ENCODE measurements at regions not wholly inside any gene's neighbourhood (a gene's known extent, or its start where the extent isn't known, plus 50 kb on each side); places are given as distances from the start of the nearest gene placed in this dataset.

DNA sequence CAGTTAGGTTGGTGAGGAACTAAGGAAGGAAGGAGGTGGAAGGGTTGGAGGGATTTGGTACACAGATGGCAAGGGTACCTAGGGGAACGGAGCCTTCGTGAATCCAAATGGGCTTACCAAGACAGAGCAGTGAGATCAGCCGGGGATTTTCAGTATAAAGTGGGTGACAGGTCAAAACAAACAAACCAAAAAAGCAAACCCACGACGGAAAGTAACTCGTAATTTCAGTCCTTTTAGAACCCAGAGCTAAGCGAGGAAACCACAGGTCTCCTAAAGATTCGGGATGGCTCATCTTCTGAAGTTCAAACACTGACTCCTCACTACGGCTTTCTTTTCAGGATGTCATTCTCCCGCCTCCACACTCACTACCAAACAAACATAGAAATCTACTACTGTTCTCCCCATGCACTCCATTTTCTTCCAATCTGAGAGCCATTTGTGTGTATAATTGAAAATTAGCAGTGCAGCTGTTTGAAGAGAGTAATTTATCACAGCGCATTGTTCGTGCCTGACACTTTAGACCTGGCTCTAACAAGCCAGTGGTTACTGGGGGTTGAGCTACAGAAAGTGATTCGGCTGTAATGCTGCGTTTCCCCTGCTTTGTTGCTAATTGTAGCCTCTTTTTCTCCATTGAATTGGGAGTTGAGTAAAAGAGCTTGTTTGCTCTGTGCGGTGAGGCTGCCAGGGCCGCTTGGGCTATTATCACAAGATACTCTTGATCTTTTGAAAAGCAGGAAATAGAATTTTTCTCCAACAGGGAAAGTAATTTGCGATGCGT, 64.7 kb upstream of the CCDC39 start:
- Histone ChIP-seq H3K4me3 (ENCODE audit: low read length) (no peak overlapping the region), H3K27me3 (ENCODE audit: control insufficient read depth, insufficient read depth, low read length) (no peaks in the 10 kb centered on the region), H3K27ac (ENCODE audit: low read length) (no peak overlapping the region), H3K9me3 (replicated peaks; ENCODE audit: control insufficient read depth, low read depth, low read length) (no peaks in the 10 kb centered on the region), H3K36me3 (ENCODE audit: control insufficient read depth, insufficient read depth, low read length) (no peaks in the 10 kb centered on the region), H3K4me1 (ENCODE audit: control insufficient read depth, insufficient read depth, low read length) (no peaks in the 10 kb centered on the region)
- WGBS (ENCODE audit: insufficient coverage): 49% methylated on average over 10 of the region's 18 CpGs
- no peak for DNase-seq

DNA sequence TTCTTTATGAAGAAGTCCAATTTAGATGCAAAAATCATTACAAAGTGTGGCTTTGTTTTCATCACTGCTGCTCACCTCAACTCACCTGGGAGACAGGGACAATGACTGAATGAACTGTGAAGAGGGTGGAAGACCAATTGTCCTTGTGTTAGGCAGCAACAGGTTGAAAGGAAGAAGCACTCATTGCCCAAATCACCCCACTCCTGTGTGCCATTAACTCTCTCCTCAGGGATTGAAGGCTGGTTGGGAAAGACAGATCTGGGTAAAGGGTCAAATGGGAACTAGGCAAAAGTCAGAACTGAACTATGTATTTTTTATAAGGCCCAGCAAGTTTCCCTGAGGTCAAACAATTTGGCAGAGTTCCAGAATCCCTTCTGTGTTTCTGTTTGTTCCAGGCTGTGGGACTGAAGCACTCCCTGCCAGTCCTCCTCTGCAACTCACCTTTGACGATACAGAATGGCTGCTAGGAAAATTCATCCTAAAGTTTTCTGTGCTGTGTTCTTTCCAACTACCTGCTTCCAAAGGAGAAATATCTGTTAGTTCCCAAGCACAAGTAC, 68.6 kb upstream of the CCDC39 start:
- no peaks in the 10 kb centered on the region for H3K9me3 ChIP-seq (replicated peaks; ENCODE audit: control insufficient read depth, low read depth, low read length)
- no peaks in the 10 kb centered on the region for H3K27me3 ChIP-seq (ENCODE audit: control insufficient read depth, insufficient read depth, low read length)
- no peak overlapping the region for H3K4me3 ChIP-seq (ENCODE audit: low read length)
- no peak overlapping the region for H3K27ac ChIP-seq (ENCODE audit: low read length)
- H3K36me3 ChIP-seq (ENCODE audit: control insufficient read depth, insufficient read depth, low read length): no peaks in the 10 kb centered on the region
- no CpG with 5 or more reads among the region's 1 CpG for WGBS (ENCODE audit: insufficient coverage)
- H3K4me1 ChIP-seq (ENCODE audit: control insufficient read depth, insufficient read depth, low read length): no peaks in the 10 kb centered on the region
- DNase-seq: peak; percentile 0

DNA sequence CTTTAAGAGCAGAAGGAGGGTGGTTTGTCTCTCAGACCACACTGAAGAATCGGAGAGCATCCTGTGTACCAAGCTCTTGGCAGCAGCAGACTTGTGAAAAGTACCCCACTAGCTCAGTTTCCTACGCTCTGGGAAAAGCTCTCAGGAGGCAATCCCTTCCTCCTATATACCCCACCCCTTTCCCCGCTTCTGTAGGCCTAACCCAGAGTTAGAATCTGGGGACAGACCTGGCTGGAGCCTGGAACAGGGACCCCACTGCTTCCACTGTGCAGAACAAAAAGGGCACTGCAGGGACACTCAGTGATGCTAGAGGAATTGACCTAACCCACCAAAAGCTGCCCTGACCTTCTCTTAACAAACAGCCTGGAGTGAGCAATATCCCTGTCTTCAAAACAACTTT, 70.0 kb upstream of the CCDC39 start:
- H3K27me3 ChIP-seq (ENCODE audit: control insufficient read depth, insufficient read depth, low read length): no peaks in the 10 kb centered on the region
- 36% methylated on average over 3 of the region's 3 CpGs for WGBS (ENCODE audit: insufficient coverage)
- no peaks in the 10 kb centered on the region for H3K36me3 ChIP-seq (ENCODE audit: control insufficient read depth, insufficient read depth, low read length)
- H3K4me3 ChIP-seq (ENCODE audit: low read length): no peak overlapping the region
- DNase-seq: no peak
- no peak overlapping the region for H3K27ac ChIP-seq (ENCODE audit: low read length)
- H3K4me1 ChIP-seq (ENCODE audit: control insufficient read depth, insufficient read depth, low read length): no peaks in the 10 kb centered on the region
- H3K9me3 ChIP-seq (replicated peaks; ENCODE audit: control insufficient read depth, low read depth, low read length): no peaks in the 10 kb centered on the region

DNA sequence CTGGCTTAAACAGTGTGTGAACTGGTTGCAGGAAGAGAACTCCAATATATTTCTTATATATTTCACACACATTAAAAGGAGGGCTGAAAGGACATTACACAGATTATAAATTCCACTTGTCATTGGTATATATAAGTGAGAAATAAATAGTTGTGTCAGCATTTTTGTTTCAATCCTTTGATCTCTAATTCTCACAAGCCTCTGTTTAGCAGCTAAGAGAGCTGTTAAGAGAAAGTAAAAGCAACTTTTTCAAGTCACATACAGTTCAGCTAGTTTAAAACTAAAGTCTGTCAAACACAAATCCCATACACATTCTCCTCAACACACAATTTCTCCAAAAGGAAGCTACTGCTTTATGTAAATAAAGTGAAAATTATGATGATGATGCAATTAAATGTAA, 70.5 kb upstream of the CCDC39 start:
- Histone ChIP-seq H3K4me3 (ENCODE audit: low read length) (no peak overlapping the region), H3K9me3 (replicated peaks; ENCODE audit: control insufficient read depth, low read depth, low read length) (no peaks in the 10 kb centered on the region), H3K36me3 (ENCODE audit: control insufficient read depth, insufficient read depth, low read length) (no peaks in the 10 kb centered on the region), H3K27me3 (ENCODE audit: control insufficient read depth, insufficient read depth, low read length) (no peaks in the 10 kb centered on the region), H3K4me1 (ENCODE audit: control insufficient read depth, insufficient read depth, low read length) (no peaks in the 10 kb centered on the region), H3K27ac (ENCODE audit: low read length) (no peak overlapping the region)
- DNase-seq: no peak

DNA sequence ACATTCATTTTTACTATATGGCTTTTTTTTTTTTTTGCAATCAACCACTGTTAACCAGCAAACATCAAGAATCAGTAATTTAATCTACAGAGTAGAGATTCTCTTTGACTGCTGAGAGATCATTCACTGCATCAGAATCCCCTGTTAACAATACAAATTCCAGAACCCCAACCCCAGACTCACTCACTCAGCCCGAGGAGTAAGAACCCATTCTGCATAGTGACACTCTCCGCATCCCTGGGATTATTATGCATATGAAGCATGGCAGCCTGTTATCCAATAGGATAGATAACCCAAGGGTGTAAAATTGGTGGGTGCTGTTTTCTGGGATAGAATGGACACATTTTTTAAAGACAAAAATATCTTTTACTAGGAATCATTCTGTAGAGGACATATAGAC, 76.3 kb upstream of the CCDC39 start:
- no peaks in the 10 kb centered on the region for H3K9me3 ChIP-seq (replicated peaks; ENCODE audit: control insufficient read depth, low read depth, low read length)
- no peaks in the 10 kb centered on the region for H3K36me3 ChIP-seq (ENCODE audit: control insufficient read depth, insufficient read depth, low read length)
- WGBS (ENCODE audit: insufficient coverage): no CpG with 5 or more reads among the region's 2 CpGs
- H3K27me3 ChIP-seq (ENCODE audit: control insufficient read depth, insufficient read depth, low read length): no peaks in the 10 kb centered on the region
- no peak overlapping the region for H3K27ac ChIP-seq (ENCODE audit: low read length)
- H3K4me1 ChIP-seq (ENCODE audit: control insufficient read depth, insufficient read depth, low read length): no peaks in the 10 kb centered on the region
- H3K4me3 ChIP-seq (ENCODE audit: low read length): no peak overlapping the region
- DNase-seq: no peak

- Histone ChIP-seq H3K9me3 (replicated peaks; ENCODE audit: control insufficient read depth, low read depth, low read length) (no peaks in the 10 kb centered on the region), H3K27ac (ENCODE audit: low read length) (no peak overlapping the region), H3K4me1 (ENCODE audit: control insufficient read depth, insufficient read depth, low read length) (no peaks in the 10 kb centered on the region), H3K36me3 (ENCODE audit: control insufficient read depth, insufficient read depth, low read length) (no peaks in the 10 kb centered on the region), H3K27me3 (ENCODE audit: control insufficient read depth, insufficient read depth, low read length) (no peaks in the 10 kb centered on the region), H3K4me3 (ENCODE audit: low read length) (no peak overlapping the region)
- WGBS (ENCODE audit: insufficient coverage): 71% methylated on average over 2 of the region's 4 CpGs
- DNase-seq: no peak
Observed at GRCh38 chr3:180762866-180763265, 83.6 kb upstream of the CCDC39 start.

- WGBS (ENCODE audit: insufficient coverage): no CpG with 5 or more reads among the region's 1 CpG
Observed at GRCh38 chr3:180764481-180764880, 85.2 kb upstream of the CCDC39 start.

GRCh38 chr3:180770639-180771038, 91.3 kb upstream of the CCDC39 start:
- Histone ChIP-seq H3K27me3 (ENCODE audit: control insufficient read depth, insufficient read depth, low read length) (no peaks in the 10 kb centered on the region), H3K4me3 (ENCODE audit: low read length) (no peak overlapping the region), H3K4me1 (ENCODE audit: control insufficient read depth, insufficient read depth, low read length) (no peaks in the 10 kb centered on the region), H3K36me3 (ENCODE audit: control insufficient read depth, insufficient read depth, low read length) (no peaks in the 10 kb centered on the region), H3K9me3 (replicated peaks; ENCODE audit: control insufficient read depth, low read depth, low read length) (peaks cover 5% of the 10 kb centered on the region), H3K27ac (ENCODE audit: low read length) (no peak overlapping the region)
- WGBS (ENCODE audit: insufficient coverage): no CpG with 5 or more reads among the region's 1 CpG
- DNase-seq: no peak

More at GRCh38 chr3:180764481-180764880, 85.2 kb upstream of the CCDC39 start:
- Histone ChIP-seq H3K4me3 (ENCODE audit: low read length) (no peak overlapping the region), H3K27me3 (ENCODE audit: control insufficient read depth, insufficient read depth, low read length) (no peaks in the 10 kb centered on the region), H3K4me1 (ENCODE audit: control insufficient read depth, insufficient read depth, low read length) (no peaks in the 10 kb centered on the region), H3K36me3 (ENCODE audit: control insufficient read depth, insufficient read depth, low read length) (no peaks in the 10 kb centered on the region), H3K9me3 (replicated peaks; ENCODE audit: control insufficient read depth, low read depth, low read length) (no peaks in the 10 kb centered on the region), H3K27ac (ENCODE audit: low read length) (no peak overlapping the region)
- DNase-seq: no peak

DNA sequence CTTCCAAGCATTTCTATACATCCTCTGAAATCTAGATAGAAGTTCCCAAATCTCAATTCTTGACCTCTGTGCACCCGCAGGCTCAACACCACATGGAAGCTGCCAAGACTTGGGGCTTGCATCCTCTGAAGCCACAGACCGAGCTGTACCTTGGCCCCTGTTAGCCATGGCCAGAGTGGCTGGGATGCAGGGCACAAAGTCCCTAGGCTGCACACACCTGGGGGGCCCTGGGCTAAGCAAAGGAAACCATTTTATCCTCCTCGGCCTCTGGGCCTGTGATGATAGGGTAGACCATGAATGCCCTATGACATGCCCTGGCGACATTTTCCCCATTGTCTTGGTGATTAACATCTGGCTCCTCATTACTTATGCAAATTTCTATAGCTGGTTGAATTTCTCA, 97.1 kb upstream of the CCDC39 start:
- no peaks in the 10 kb centered on the region for H3K4me1 ChIP-seq (ENCODE audit: control insufficient read depth, insufficient read depth, low read length)
- H3K36me3 ChIP-seq (ENCODE audit: control insufficient read depth, insufficient read depth, low read length): no peaks in the 10 kb centered on the region
- no peak overlapping the region for H3K27ac ChIP-seq (ENCODE audit: low read length)
- no peaks in the 10 kb centered on the region for H3K27me3 ChIP-seq (ENCODE audit: control insufficient read depth, insufficient read depth, low read length)
- peaks cover 30% of the 10 kb centered on the region for H3K9me3 ChIP-seq (replicated peaks; ENCODE audit: control insufficient read depth, low read depth, low read length)
- WGBS (ENCODE audit: insufficient coverage): 83% methylated on average over 3 of the region's 4 CpGs
- H3K4me3 ChIP-seq (ENCODE audit: low read length): no peak overlapping the region
- no peak for DNase-seq

DNA sequence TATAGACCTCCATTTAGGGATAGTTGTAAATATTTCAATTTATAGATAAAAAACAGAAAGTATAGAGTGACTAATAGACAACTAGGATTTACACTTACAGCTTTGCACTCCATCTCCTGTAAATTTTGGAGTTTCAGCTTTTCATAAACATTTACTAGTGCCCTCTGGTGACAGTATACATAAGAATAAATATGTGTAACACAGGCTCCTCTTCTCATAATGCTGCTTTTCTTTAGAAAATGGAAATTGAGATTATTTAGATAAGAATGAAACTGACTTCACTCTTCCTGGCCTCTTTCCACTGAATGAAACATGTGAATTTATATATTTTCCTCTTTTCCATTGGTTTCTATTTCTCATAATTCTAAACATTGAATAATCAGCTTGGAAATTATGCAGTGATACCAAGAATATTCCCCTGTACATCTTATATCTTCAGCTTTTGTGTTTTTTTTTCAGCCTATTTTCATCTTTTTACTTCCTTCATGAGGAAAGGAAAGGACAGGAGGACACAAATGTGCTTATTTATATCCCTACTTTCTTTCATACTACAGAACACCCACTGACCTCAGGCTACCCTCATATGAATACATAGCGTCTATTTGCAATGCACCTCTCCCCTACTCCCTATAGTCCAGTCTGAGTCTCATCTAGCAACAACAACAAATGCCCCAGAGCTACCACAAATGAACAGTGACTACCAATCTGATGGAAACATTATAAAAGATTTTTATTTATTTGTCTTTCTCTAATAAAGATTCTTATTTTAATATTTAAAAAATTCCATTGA, 103.1 kb upstream of the CCDC39 start:
- Histone ChIP-seq H3K4me1 (ENCODE audit: control insufficient read depth, insufficient read depth, low read length) (no peaks in the 10 kb centered on the region), H3K27ac (ENCODE audit: low read length) (no peak overlapping the region), H3K36me3 (ENCODE audit: control insufficient read depth, insufficient read depth, low read length) (no peaks in the 10 kb centered on the region), H3K9me3 (replicated peaks; ENCODE audit: control insufficient read depth, low read depth, low read length) (peaks cover 22% of the 10 kb centered on the region), H3K4me3 (ENCODE audit: low read length) (no peak overlapping the region), H3K27me3 (ENCODE audit: control insufficient read depth, insufficient read depth, low read length) (no peaks in the 10 kb centered on the region)
- no CpG with 5 or more reads among the region's 1 CpG for WGBS (ENCODE audit: insufficient coverage)
- DNase-seq: no peak

All from muscle of leg (tissue), 3 donors.